K562 (cell line): ENCODE measurements at regions not wholly inside any gene's neighbourhood (a gene's known extent, or its start where the extent isn't known, plus 50 kb on each side); places are given as distances from the start of the nearest gene placed in this dataset.

Experiments used
- FOXA3 ChIP-seq, 2 experiments: fragments of 450-650 bp in 1 of 2; sonication (generic) in 1 of 2; formaldehyde crosslinking; IDR thresholded peaks in 1 of 2; conservative IDR thresholded peaks in 1 of 2; 2 replicates each; pipeline versions ENCODE4 v1.4.0 to v1.8.0; 2020 to 2022; ENCODE audit warnings: mild to moderate bottlenecking in 2 of 2, missing genetic modification reagents in 1 of 2
- IFI16 ChIP-seq: fragments of 250-450 bp; sonication (Bioruptor Pico); IDR thresholded peaks from 2 replicates; pipeline ENCODE4 v2.1.2; 2022; ENCODE audit warnings: mild to moderate bottlenecking, inconsistent platforms
- TF ChIP-seq, protein P1 (sequence below): sonication (generic); formaldehyde crosslinking; IDR thresholded peaks from 2 replicates; pipeline ENCODE4 v1.8.1; 2023; ENCODE audit warnings: mild to moderate bottlenecking, missing genetic modification reagents
- TF ChIP-seq, protein P2 (sequence below), 2 experiments: fragments of 450-650 bp; formaldehyde crosslinking in 1 of 2; IDR thresholded peaks; 2 replicates each; pipeline versions ENCODE4 v1.4.0 to v1.6.1; 2014 to 2020; ENCODE audit warnings: mild to moderate bottlenecking in 2 of 2, borderline replicate concordance in 1 of 2, low read depth in 1 of 2
- TF ChIP-seq, protein P3 (sequence below), 2 experiments: fragments of 450-650 bp in 1 of 2; IDR thresholded peaks; 2 replicates each; pipeline ENCODE4 v1.6.1; 2011 to 2017; ENCODE audit warnings: low read depth in 2 of 2, antibody characterized with exemption in 1 of 2, borderline replicate concordance in 1 of 2, low read length in 1 of 2, mild to moderate bottlenecking in 1 of 2, mixed read lengths in 1 of 2; ENCODE audit not compliant: control insufficient read depth in 1 of 2
- TF ChIP-seq, protein P4 (sequence below), 3 experiments: fragments of 200-800 bp in 1 of 3; fragments of 250-450 bp in 1 of 3; fragments of 450-650 bp in 1 of 3; sonication (Bioruptor Pico) in 1 of 3; sonication (Bioruptor generic) in 1 of 3; formaldehyde crosslinking in 1 of 3; IDR thresholded peaks; 2 replicates each; pipeline versions ENCODE4 v1.6.1 to v1.8.0; 2016 to 2022; ENCODE audit warnings: mild to moderate bottlenecking in 2 of 3, missing genetic modification characterization in 2 of 3, missing compliant biosample characterization in 1 of 3, moderate library complexity in 1 of 3
- TF ChIP-seq, protein P5 (sequence below), 3 experiments: IDR thresholded peaks in 2 of 3; conservative IDR thresholded peaks in 1 of 3; 2 replicates each; pipeline ENCODE4 v1.5.1; 2011 to 2012; ENCODE audit warnings: low read length in 3 of 3, mild to moderate bottlenecking in 3 of 3, control low read depth in 2 of 3, improper control_type of control experiment in 1 of 3, inconsistent platforms in 1 of 3, low read depth in 1 of 3, mixed read lengths in 1 of 3, moderate library complexity in 1 of 3; ENCODE audit not compliant: insufficient read depth in 2 of 3

DNA sequence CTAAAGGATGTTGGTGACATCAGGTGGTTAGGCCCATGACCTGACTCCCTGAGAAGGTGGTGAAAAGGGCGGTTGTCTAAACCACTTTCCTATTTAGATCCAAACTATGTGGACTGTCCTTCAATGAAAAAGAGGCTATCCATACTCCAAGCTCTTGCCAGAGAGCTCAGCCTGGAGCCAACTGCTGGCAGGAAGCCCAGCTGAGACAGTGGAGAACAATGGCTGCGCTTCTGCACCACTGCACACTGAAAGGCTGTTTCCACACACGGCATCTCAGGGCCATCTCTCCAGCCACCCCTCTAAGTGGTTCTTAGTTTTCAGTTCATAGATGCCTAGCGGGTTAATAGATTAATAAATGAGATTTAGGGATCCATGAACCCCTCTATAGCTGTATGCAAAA, 488.8 kb upstream of the ZMIZ1 start:
- TF ChIP-seq, protein P1, sequence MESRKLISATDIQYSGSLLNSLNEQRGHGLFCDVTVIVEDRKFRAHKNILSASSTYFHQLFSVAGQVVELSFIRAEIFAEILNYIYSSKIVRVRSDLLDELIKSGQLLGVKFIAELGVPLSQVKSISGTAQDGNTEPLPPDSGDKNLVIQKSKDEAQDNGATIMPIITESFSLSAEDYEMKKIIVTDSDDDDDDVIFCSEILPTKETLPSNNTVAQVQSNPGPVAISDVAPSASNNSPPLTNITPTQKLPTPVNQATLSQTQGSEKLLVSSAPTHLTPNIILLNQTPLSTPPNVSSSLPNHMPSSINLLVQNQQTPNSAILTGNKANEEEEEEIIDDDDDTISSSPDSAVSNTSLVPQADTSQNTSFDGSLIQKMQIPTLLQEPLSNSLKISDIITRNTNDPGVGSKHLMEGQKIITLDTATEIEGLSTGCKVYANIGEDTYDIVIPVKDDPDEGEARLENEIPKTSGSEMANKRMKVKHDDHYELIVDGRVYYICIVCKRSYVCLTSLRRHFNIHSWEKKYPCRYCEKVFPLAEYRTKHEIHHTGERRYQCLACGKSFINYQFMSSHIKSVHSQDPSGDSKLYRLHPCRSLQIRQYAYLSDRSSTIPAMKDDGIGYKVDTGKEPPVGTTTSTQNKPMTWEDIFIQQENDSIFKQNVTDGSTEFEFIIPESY (CRISPR knock-in tag) = no peak
- TF ChIP-seq, protein P2, sequence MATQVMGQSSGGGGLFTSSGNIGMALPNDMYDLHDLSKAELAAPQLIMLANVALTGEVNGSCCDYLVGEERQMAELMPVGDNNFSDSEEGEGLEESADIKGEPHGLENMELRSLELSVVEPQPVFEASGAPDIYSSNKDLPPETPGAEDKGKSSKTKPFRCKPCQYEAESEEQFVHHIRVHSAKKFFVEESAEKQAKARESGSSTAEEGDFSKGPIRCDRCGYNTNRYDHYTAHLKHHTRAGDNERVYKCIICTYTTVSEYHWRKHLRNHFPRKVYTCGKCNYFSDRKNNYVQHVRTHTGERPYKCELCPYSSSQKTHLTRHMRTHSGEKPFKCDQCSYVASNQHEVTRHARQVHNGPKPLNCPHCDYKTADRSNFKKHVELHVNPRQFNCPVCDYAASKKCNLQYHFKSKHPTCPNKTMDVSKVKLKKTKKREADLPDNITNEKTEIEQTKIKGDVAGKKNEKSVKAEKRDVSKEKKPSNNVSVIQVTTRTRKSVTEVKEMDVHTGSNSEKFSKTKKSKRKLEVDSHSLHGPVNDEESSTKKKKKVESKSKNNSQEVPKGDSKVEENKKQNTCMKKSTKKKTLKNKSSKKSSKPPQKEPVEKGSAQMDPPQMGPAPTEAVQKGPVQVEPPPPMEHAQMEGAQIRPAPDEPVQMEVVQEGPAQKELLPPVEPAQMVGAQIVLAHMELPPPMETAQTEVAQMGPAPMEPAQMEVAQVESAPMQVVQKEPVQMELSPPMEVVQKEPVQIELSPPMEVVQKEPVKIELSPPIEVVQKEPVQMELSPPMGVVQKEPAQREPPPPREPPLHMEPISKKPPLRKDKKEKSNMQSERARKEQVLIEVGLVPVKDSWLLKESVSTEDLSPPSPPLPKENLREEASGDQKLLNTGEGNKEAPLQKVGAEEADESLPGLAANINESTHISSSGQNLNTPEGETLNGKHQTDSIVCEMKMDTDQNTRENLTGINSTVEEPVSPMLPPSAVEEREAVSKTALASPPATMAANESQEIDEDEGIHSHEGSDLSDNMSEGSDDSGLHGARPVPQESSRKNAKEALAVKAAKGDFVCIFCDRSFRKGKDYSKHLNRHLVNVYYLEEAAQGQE (IDR thresholded peaks at IDR 0.05; ENCODE audit: borderline replicate concordance) = no peak
- TF ChIP-seq, protein P2 (CRISPR knock-in tag; IDR thresholded peaks at IDR 0.05; ENCODE audit: low read depth) = no peak
- TF ChIP-seq, protein P3, sequence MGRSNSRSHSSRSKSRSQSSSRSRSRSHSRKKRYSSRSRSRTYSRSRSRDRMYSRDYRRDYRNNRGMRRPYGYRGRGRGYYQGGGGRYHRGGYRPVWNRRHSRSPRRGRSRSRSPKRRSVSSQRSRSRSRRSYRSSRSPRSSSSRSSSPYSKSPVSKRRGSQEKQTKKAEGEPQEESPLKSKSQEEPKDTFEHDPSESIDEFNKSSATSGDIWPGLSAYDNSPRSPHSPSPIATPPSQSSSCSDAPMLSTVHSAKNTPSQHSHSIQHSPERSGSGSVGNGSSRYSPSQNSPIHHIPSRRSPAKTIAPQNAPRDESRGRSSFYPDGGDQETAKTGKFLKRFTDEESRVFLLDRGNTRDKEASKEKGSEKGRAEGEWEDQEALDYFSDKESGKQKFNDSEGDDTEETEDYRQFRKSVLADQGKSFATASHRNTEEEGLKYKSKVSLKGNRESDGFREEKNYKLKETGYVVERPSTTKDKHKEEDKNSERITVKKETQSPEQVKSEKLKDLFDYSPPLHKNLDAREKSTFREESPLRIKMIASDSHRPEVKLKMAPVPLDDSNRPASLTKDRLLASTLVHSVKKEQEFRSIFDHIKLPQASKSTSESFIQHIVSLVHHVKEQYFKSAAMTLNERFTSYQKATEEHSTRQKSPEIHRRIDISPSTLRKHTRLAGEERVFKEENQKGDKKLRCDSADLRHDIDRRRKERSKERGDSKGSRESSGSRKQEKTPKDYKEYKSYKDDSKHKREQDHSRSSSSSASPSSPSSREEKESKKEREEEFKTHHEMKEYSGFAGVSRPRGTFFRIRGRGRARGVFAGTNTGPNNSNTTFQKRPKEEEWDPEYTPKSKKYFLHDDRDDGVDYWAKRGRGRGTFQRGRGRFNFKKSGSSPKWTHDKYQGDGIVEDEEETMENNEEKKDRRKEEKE (IDR thresholded peaks at IDR 0.05; ENCODE audit: borderline replicate concordance in 1 of 2, control insufficient read depth in 1 of 2, low read depth in 2 of 2, low read length in 1 of 2) = no peak
- TF ChIP-seq, protein P4, sequence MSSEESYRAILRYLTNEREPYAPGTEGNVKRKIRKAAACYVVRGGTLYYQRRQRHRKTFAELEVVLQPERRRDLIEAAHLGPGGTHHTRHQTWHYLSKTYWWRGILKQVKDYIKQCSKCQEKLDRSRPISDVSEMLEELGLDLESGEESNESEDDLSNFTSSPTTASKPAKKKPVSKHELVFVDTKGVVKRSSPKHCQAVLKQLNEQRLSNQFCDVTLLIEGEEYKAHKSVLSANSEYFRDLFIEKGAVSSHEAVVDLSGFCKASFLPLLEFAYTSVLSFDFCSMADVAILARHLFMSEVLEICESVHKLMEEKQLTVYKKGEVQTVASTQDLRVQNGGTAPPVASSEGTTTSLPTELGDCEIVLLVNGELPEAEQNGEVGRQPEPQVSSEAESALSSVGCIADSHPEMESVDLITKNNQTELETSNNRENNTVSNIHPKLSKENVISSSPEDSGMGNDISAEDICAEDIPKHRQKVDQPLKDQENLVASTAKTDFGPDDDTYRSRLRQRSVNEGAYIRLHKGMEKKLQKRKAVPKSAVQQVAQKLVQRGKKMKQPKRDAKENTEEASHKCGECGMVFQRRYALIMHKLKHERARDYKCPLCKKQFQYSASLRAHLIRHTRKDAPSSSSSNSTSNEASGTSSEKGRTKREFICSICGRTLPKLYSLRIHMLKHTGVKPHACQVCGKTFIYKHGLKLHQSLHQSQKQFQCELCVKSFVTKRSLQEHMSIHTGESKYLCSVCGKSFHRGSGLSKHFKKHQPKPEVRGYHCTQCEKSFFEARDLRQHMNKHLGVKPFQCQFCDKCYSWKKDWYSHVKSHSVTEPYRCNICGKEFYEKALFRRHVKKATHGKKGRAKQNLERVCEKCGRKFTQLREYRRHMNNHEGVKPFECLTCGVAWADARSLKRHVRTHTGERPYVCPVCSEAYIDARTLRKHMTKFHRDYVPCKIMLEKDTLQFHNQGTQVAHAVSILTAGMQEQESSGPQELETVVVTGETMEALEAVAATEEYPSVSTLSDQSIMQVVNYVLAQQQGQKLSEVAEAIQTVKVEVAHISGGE (CRISPR knock-in tag; IDR thresholded peaks at IDR 0.05) = no peak
- TF ChIP-seq IFI16 = no peak
- TF ChIP-seq FOXA3 (CRISPR knock-in tag; conservative IDR thresholded peaks at IDR 0.05 in 1 of 2, IDR thresholded peaks at IDR 0.05 in 1 of 2) = no peak
- TF ChIP-seq, protein P5, sequence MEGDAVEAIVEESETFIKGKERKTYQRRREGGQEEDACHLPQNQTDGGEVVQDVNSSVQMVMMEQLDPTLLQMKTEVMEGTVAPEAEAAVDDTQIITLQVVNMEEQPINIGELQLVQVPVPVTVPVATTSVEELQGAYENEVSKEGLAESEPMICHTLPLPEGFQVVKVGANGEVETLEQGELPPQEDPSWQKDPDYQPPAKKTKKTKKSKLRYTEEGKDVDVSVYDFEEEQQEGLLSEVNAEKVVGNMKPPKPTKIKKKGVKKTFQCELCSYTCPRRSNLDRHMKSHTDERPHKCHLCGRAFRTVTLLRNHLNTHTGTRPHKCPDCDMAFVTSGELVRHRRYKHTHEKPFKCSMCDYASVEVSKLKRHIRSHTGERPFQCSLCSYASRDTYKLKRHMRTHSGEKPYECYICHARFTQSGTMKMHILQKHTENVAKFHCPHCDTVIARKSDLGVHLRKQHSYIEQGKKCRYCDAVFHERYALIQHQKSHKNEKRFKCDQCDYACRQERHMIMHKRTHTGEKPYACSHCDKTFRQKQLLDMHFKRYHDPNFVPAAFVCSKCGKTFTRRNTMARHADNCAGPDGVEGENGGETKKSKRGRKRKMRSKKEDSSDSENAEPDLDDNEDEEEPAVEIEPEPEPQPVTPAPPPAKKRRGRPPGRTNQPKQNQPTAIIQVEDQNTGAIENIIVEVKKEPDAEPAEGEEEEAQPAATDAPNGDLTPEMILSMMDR (IDR thresholded peaks at IDR 0.05 in 2 of 3, conservative IDR thresholded peaks at IDR 0.05 in 1 of 3; ENCODE audit: insufficient read depth in 2 of 3, low read depth in 1 of 3, low read length in 3 of 3) = no peak
